NCI-H345 treated with DMSO at 0.1 percent for 48 hours (cell line): ENCODE measurements at regions not wholly inside any gene's neighbourhood (a gene's known extent, or its start where the extent isn't known, plus 50 kb on each side); places are given as distances from the start of the nearest gene placed in this dataset.
"Not testable (repeated sequence)": the region's sequence is repeated elsewhere in the genome, so short reads cannot be mapped to it uniquely, and the experiment has no call there.

Experiments
- DNase-seq: peaks from one replicate; lab custom pipeline; 2025; ENCODE audit not compliant: unreplicated experiment; lab: John Stamatoyannopoulos, UW

DNA sequence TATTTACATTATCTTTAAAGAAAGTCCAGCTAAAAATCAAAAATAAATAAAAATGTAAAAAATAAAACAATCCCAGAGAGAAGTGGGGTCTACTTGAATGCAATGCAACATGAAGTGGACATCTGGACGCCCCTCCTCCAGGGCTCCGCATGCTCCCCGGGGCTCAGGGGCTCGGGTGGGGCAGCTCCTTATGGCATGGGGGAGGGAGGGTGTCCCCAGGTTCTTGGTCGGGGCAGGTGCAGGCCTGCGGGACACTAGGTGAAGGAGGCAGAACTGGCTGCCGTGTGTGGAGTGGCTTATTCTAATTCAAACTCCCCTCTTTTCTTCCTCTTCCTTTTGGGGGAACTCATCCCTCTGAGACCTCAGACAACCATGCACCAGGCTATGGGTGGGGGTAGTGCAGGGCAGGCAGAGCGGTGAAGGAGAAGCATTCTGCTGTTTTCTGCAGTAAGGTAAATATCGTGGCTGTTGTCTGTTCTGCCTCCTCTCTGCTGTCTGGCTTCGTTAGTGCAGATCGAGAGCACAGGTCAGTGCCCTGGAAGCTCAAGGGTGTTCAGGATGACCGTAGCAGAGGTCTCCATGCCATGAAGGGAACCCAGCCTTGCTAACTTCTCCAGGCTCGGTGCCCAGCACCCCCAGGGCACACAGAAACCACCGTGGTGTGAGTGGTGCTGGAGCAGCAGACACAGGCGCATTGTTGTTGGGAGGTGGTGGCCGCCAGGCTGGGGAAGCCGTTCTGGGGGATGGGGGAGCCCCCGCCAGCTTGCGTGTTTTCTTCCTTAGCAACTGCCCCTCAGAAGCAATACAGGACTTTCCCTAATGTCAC, 82.6 kb downstream of the TTLL2 start:
- no peak for DNase-seq

DNA sequence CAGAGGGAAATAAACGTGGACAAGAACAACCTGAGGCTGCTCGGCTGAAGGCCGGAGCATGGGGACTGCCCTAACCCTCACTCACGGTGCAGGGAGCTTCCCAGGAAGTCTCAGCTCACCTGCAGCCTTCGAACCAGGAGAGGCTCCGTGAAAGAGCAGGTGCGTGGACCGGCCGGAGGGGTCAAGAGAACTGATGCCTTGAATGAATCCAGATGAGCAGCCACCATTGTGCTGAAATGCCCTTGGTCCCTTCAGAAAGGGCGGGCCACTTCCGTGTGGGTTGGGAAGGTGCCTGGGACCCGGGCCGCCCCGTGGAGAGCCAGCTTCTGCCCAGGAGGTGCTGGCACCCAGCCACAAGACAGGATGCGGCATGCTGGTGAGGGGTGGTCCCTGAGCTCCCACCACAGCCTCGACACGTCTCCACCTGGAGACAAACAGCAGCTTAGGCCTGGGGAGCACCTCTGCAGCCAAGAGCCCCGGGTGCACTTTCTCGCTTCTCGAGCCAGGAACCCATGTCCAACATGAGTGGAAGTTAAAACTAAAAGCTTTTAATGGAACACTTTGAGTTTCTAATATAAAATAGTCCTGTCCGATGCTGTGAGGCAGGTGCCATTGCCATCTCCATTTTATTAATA, 83.5 kb downstream of the TTLL2 start:
- DNase-seq, result no peak

DNA sequence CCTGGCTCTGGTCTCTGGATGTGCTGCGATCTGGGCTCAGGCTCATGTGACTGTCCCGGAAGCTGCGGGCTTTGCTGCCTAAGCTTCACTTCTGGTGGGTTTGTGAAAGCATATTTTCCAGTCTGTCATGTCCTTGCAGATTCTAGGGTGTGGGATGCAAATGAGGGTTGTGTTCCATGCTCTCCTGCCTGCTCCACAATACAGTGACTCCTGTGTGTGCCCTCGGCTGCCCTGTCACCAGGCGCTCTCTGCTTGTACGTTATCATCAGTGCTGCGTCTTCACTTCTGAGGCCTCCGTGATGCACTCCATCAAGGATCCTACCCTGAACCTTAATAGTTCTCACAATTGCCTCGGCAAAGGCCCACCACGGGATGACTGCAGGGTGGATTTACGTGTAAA, 84.2 kb downstream of the TTLL2 start:
- no peak for DNase-seq

DNA sequence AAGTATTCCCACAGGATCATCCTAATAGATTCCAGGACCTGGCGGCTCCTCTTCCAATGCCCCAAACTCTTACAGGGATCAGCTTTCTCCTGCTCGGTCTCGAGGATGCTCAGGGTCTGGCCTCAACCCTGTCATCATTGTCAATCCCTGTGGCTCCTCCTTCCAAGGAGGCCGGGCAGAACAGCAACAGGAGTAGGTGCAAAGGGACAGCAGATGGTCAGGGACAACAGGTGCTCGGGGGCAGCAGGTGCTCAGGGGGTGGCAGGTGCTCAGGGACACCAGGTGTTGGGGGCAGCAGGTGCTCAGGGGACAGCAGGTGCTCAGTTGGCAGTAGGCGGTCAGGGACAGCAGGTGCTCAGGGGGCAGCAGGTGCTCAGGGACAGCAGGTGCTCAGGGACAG, 84.8 kb downstream of the TTLL2 start:
- no peak for DNase-seq

DNA sequence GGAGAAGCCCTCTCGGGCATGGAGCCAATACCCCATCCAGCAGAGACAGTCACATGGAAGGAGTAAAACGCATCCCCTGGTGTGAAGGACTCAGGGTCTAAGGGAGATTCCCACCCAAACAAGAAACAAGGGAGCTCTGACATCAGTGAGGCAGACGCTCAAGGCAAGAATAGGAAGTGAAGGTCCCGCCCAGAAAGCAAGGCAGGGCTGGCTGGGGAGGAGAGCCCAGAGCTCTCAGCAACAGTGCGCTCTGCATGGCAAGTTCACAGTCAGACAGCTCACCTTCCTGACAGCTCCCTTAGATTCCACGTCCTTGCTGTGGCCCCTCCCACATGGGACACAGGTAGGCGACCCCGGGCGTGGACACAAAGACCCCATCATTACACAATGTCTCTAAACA, 85.6 kb downstream of the TTLL2 start:
- no peak for DNase-seq

DNA sequence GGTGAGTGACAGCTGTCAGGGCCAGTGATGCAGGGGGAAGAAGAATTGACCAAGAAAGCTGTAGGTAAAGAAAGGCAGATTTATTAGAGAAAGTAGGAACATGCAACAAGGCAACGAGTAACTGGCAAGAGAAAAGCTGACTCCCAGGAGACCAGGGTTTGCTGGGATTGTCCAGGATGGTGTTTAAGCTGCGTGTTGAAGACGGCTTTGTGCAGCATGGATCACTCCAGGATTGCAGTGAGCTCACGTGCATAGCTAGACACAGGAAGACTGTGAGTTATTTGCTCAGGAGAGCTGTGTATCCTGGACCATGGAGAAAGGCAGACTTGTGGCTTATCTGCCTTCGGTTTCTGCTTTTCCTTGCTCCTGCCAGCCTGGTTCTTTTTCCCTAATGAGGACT, 87.6 kb downstream of the TTLL2 start:
- no peak for DNase-seq

DNA sequence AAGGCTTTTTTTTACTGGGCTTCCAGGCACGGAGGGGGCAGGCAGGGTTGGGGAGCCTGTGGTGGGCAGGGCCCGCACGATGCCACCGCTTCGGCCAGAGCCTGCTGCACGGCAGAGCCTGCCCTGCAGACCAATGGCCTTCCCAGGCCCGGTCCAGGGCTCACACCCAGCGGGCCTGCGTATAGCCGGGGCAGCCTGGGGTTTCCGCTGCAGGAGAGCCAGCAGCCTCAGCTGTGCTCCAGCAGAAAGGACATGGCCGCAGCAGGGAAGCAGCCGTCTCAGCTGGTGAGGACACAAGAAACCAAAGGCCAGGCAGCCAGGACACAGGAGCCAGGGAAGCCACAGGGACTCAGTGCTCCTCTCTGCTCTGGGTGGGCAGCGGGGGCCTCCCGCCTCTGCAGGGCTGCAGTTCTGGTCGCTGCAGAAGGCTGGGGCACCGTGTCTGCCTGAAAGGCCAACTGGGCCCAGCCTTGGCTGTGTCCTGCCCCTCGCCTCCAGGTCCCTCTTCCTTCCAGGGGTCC, 90.6 kb downstream of the TTLL2 start:
- DNase-seq, result no peak

DNA sequence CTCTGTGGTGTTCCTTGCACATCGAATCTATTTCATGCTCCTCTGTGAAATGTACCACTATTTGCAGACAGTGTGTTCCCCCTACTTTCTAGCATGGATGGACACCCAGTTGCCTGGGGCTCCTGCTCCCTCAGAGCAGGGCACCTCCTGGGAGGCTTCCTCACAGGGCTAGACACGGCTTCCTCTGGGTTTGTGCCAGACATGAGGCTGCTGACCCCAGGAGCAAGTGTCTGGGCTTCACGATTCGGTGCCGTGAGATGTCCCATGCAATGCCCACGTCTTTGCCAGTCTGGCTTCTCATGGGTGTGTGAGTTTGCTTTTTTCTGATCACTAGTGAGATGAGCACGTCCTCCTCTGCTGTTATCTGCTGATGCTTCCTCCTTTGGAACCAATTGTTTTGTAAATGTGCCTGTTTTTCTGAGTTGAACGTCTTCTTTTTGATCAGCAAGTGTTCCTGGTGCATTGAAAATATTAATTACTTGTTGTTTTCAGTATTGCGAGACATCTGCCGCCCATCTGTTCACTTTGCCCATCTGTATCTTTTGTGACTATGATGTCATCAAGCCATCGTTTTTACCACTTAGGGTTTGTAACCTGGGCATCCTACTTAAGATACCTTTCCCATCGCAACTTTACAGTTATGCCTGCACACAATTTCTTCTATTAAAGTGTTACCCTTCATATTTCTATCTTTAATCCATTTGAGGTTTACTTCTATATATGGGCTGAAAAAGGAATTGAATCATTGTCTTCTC, 92.0 kb downstream of the TTLL2 start:
- no peak for DNase-seq

DNA sequence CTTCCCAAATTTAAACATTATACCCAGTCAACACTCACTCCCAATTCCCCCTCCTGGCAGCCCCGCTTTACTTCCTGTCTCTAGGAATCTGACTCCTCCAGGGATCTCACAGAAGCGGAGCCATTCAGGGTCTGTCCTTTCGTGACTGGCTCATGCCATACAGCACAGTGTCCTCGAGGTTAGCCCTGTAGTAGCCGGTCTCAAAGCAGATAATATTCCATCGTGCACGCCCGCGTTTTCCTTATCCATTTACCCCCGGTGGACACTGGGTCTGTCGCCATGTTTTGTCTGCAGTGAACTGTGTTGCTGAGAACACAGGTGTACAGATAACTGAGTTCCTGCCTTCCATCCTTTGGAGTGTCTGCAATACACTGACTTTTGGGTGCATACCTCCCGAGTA, 95.3 kb downstream of the TTLL2 start:
- DNase-seq, result no peak

DNA sequence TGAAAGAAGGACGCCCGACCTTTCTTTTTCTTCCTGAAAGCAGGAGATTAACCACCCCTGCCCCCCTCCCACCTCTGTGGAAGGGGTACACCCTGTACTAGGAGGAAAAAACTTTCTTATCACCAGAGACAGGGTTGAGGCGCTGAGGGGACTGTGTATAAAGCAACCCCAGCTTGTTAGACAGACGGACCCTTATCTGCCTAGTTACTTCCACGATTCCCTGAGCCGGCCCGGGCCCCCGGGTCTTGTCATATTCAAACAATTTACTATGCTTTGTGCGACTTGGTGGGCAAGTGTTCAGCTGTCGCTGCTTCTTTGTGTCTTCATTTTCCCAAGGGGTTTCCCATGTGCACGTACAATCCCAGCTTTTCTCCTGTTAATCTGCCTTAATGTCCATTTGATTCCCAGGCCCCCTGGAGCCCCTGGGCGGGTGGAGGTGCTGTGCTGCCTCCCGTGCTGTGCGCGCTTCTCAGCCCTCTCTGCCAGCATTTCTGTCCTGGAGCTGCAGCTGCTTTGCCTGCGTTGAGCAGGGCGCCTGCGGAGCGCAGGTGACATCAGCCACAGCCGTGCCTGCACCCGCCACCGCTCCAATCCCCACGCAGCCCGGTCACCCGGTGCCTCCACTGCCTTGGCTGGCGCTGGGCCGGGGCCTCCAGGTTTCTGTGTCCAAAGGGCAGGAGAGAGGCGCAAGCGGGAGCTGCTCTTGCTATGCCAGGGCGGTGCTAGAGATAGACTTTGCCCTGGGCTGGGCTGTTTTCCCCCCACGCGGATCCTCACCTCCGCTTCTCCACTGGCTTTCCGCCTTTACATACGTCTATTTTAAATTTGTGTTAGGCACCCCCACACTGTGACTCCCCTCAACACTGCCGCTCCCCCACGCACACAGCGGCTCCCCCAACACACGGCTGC, 96.2 kb downstream of the TTLL2 start:
- DNase-seq, result no peak

DNA sequence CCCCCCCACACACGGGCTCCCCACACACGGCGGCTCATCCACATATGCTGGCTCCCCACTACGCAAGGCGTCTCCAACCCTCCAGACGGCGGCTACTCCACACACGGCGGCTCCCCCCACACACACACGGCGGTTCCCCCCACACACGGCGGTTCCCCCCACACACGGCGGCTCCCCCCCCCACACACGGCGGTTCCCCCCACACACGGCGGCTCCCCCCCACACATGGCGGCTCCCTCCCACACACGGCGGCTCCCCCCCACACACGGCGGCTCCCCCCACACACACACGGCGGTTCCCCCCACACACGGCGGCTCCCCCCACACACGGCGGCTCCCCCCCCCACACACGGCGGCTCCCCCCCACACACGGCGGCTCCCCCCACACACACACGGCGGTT, 97.1 kb downstream of the TTLL2 start:
- not testable (repeated sequence) for DNase-seq

DNA sequence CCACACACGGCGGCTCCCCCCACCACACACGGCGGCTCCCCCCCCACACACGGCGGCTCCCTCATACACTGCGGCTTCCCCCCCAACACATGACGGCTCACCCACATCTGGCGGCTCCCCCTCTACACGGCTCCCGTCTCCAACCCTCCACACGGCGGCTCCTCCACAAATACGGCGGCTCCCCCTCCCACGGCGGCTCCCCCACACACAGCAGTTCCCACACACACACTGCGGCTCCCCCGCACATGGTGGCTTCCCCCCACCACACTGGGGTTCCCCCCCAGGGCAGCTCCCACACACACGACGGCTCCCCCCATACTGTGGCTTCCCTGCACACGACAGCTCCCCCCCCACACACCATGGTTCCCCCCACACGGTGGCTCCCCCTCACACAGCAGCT, 98.0 kb downstream of the TTLL2 start:
- no peak for DNase-seq

DNA sequence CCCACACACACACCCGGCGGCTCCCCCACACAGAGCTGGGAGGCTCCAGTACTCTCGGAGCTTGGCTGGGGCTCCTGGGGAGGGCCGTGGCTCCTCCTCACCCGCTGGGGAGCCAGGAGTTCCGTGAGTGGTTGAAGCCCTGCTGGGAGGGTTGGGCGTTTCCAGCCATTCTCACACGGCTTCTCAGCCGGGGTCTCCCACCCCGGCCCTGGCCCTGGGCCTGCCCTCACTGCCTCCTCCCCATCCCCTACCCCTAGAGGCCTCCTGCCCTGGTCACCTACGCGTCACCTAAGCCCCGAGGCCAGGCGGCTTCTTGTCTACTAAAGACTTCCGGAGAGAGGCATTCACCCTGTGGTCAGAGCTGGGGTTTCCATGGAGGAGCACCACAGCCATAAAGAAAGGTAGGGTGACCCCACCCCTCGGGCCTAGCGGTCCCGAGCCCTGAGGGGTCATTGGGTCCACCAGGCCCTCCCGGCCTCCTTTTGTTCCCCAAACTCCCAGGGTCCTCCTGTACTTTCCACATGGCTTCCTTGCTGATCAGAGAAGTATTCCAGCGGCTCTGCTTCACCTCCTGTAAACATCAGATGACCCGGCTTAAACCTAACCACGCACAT, 99.3 kb downstream of the TTLL2 start:
- DNase-seq, result no peak

DNA sequence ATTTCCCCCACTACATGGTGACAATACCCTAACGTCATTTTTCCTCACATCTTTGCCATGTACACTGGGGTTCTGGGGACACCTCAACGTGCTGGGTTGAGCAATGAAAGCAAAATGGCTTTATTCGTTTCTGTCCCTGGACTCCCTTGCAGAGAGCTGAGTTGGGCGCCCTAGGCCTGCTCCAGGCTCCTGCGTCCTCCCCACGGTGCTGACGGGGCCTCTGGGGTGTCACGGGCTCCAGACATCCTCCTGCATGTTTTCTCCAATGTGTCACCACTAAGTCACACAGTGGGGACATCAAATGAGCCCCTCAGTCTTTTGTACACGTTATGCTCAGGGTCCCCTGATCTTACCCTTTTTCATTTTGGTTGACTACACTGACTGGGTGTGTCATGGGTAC, 99.8 kb downstream of the TTLL2 start:
- no peak for DNase-seq

DNA sequence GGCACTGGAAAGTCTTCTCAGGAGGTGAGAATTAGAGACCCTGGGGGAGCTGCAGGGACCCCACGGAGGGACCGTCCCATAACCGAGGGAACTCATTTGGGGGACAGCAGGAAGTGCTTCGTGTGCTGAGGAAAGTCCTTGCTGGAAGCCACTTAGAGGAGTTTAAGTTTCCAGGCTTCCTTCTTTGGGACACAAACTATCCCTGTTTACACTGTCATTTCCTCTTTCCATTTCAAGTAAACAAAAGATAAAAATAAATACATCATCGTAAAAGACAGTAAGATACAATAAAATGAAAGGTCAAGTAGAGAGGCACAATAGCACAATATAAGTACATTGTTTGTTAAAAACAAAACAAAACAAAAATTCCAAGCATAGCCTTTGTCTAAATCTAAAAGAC, 101.2 kb downstream of the TTLL2 start:
- no peak for DNase-seq

DNA sequence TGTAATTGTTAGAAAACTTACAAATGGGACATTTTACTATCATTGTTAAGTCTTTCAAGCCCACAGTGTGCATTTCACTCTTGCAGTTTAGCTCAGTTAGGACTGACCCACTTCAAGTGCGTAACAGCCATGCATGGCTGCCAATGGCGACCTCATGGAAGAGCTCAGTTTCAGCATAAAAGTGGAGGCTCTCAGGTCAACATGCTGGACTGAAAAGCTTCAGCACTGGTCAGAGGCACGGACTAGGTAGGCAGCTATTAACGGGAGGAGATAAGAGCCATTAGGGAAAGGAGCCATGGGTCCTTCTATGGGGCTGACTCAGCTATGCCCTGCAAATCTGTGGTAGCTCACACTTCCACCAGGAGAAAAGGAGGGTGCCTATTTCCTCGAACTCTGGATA, 101.8 kb downstream of the TTLL2 start:
- no peak for DNase-seq

DNA sequence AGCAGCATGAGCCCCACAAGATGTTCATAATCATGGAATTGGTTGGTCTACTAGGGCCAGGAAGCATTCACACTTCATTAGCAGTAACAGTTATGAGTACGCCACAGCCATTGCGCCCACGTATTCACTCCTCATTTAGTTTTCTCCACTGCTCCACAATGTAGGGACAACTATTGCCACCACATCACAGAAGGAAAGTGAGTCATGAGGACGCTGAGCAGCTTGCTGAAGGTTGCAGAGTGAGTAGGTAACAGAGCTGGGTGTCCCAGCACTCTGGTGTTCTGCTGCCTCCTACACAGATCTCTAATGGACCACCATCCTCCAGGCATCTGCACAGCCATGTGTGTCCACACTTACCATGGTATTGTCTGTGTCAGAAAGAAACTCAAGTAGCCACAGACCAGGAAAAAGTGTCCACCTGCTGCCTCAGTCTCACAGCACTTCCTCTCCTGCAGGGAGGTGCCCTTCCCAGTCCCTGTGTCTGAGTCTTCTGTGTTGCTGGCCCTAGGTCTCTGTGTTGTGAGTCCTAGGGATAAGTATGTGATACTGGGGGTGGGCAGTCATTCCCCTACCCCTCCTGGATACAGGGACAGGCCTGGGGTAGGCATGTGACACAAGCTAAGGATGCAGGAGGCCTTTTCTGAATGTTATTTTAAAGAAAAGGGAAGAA, 103.9 kb downstream of the TTLL2 start:
- no peak for DNase-seq

DNA sequence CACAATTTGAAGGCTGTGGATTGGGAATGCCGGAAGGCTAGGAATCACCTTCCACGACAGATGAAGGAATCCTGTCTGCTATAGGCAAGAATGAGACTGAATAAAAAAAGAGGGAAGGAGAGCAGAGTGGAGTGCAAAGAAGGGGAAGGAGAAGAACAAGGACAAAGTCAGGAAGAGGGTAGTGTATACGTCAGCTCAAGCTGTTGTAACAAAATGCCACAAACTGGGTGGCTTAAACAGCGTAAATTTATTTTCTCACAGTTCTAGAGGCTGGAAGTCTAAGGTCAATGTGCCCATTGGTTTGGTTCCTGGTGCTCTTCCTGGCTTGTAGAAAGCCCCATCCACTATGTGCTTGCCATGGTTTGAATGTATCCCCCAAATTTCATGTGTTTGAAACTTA, 104.5 kb downstream of the TTLL2 start:
- no peak for DNase-seq

DNA sequence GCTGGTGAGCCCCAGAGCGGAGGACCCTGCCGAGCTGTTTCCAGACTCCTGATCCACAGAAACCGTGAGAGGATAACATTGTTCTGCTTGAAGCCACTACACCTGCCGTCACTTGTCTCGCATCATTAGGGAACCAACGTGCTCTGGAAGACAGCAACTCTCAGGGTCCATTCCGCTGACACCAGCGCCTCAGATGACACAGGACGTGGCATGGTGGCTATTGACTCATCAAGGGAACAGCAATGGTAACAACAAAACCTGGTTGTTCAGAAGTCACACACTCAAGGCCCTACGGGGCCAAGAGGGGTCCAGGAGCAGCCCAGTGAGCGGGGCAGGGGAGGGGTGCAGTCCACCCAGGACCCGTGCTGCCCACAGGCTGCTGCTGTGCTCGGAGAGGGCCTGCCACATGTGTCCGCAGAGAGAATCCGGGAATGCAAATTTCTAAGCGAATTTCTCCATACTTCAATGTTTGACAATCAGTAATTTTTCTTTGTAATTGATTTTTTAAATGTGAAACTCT, 110.4 kb downstream of the TTLL2 start:
- DNase-seq, result peak; percentile 73
